CD14-positive monocyte (primary cell): ENCODE measurements at regions not wholly inside any gene's neighbourhood (a gene's known extent, or its start where the extent isn't known, plus 50 kb on each side); places are given as distances from the start of the nearest gene placed in this dataset.
"Not testable (repeated sequence)": the region's sequence is repeated elsewhere in the genome, so short reads cannot be mapped to it uniquely, and the experiment has no call there.

Source experiments
- DNase-seq, 3 donors: peaks; one replicate each; pipeline ENCODE4 v3.0.0-alpha.2; 2011 to 2022
- H2AFZ ChIP-seq: 2 replicates; pipeline ENCODE4 v1.6.0; 2012; ENCODE audit warnings: mild to moderate bottlenecking, low read depth, low read length, inconsistent platforms; ENCODE audit not compliant: insufficient read depth, poor library complexity, severe bottlenecking
- H3K27ac ChIP-seq, 2 donors: 1 replicate in 1 of 2; 2 replicates in 1 of 2; pipeline ENCODE4 v1.5.1; 2012 to 2013; ENCODE audit warnings: low read length in 2 of 2, control low read depth in 1 of 2, inconsistent platforms in 1 of 2, low read depth in 1 of 2, mild to moderate bottlenecking in 1 of 2
- H3K27me3 ChIP-seq, 2 donors: one replicate each; pipeline versions ENCODE4 v1.6.0 to v1.6.1; 2011 to 2013; ENCODE audit warnings: low read length in 2 of 2; ENCODE audit not compliant: control insufficient read depth in 2 of 2, insufficient read depth in 2 of 2
- H3K36me3 ChIP-seq, 2 donors: replicated peaks in 1 of 2; 1 replicate in 1 of 2; 2 replicates in 1 of 2; pipeline versions ENCODE4 v1.5.1 to v1.6.1; 2012 to 2013; ENCODE audit warnings: low read length in 2 of 2, control low read depth in 1 of 2, inconsistent platforms in 1 of 2, mild to moderate bottlenecking in 1 of 2; ENCODE audit not compliant: insufficient read depth in 2 of 2, control insufficient read depth in 1 of 2
- H3K4me1 ChIP-seq, 2 donors: 1 replicate in 1 of 2; 2 replicates in 1 of 2; pipeline versions ENCODE4 v1.5.1 to v1.6.1; 2012 to 2013; ENCODE audit warnings: low read length in 2 of 2, control low read depth in 1 of 2, inconsistent platforms in 1 of 2, mild to moderate bottlenecking in 1 of 2, moderate library complexity in 1 of 2; ENCODE audit not compliant: insufficient read depth in 2 of 2, control insufficient read depth in 1 of 2
- H3K4me2 ChIP-seq: replicated peaks from 2 replicates; pipeline ENCODE3; 2012; ENCODE audit warnings: low read length, moderate library complexity, mild to moderate bottlenecking; ENCODE audit not compliant: poor library complexity, severe bottlenecking; ENCODE audit errors: extremely low read depth
- H3K4me3 ChIP-seq, 3 experiments: fragments of 200-600 bp in 1 of 3; sonication (generic) in 1 of 3; replicated peaks in 1 of 3; 1 replicate in 2 of 3; 2 replicates in 1 of 3; pipeline ENCODE4 v1.5.1; 2011 to 2013; ENCODE audit warnings: low read length in 3 of 3, mild to moderate bottlenecking in 3 of 3, control low read depth in 2 of 3, low read depth in 2 of 3, inconsistent platforms in 1 of 3, moderate library complexity in 1 of 3
- H3K79me2 ChIP-seq: 2 replicates; pipeline ENCODE4 v1.6.0; 2012; ENCODE audit warnings: mild to moderate bottlenecking, control low read depth, inconsistent platforms, low read length, moderate library complexity; ENCODE audit not compliant: insufficient read depth
- H3K9ac ChIP-seq: 2 replicates; pipeline ENCODE4 v1.6.0; 2017; ENCODE audit warnings: low read length, mild to moderate bottlenecking; ENCODE audit not compliant: insufficient read depth, poor library complexity, severe bottlenecking
- H3K9me3 ChIP-seq, 2 donors: replicated peaks in 1 of 2; 1 replicate in 1 of 2; 2 replicates in 1 of 2; pipeline versions ENCODE4 v1.5.1 to v1.6.1; 2012 to 2013; ENCODE audit warnings: low read length in 2 of 2, control low read depth in 1 of 2; ENCODE audit not compliant: control insufficient read depth in 1 of 2, insufficient read depth in 1 of 2
- H4K20me1 ChIP-seq: 2 replicates; pipeline ENCODE4 v1.6.0; 2012; ENCODE audit warnings: mild to moderate bottlenecking, low read length, control low read depth, moderate library complexity; ENCODE audit not compliant: insufficient read depth
- H3K27ac Mint-ChIP-seq, 7 donors: one replicate each; pipeline ENCODE4 v1.8.0; 2020; ENCODE audit warnings: mild to moderate bottlenecking in 7 of 7, mixed read lengths in 7 of 7, moderate library complexity in 6 of 7, inconsistent platforms in 2 of 7
- H3K27me3 Mint-ChIP-seq, 3 donors: one replicate each; pipeline ENCODE4 v1.8.0; 2021 to 2022; ENCODE audit warnings: low read depth in 3 of 3, mild to moderate bottlenecking in 3 of 3, mixed read lengths in 3 of 3, moderate library complexity in 3 of 3, inconsistent platforms in 1 of 3
- H3K36me3 Mint-ChIP-seq, 2 donors: one replicate each; pipeline ENCODE4 v1.8.0; 2020; ENCODE audit warnings: mixed read lengths in 2 of 2, inconsistent platforms in 1 of 2, mild to moderate bottlenecking in 1 of 2
- H3K4me1 Mint-ChIP-seq: one replicate; pipeline ENCODE4 v1.8.0; 2020; ENCODE audit warnings: mild to moderate bottlenecking, mixed read lengths
- H3K4me3 Mint-ChIP-seq, 2 donors: one replicate each; pipeline ENCODE4 v1.8.0; 2020; ENCODE audit warnings: mild to moderate bottlenecking in 2 of 2, mixed read lengths in 2 of 2, moderate library complexity in 1 of 2
- H3K9me3 Mint-ChIP-seq, 7 donors: one replicate each; pipeline ENCODE4 v1.8.0; 2020 to 2022; ENCODE audit warnings: mixed read lengths in 7 of 7, mild to moderate bottlenecking in 6 of 7, moderate library complexity in 6 of 7, inconsistent platforms in 2 of 7
- WGBS: methylation state at CpG from one replicate; pipeline ENCODE4 v1.1.5; 2013; ENCODE audit warnings: missing lambda C conversion rate; ENCODE audit not compliant: insufficient coverage; 5-methylcytosine and 5-hydroxymethylcytosine counted together
- intact Hi-C, 2 donors: fragments of 100-400 bp; cut with micrococcal nuclease; formaldehyde crosslinking; loops; one replicate each; pipeline versions ENCODE4 v1.15.0 to v1.15.1; 2023
- TF ChIP-seq, protein P1 (sequence below): fragments of 200-600 bp; IDR thresholded peaks from one replicate; pipeline ENCODE4 v1.8.0; 2022; ENCODE audit warnings: antibody characterized with exemption, mild to moderate bottlenecking

DNA sequence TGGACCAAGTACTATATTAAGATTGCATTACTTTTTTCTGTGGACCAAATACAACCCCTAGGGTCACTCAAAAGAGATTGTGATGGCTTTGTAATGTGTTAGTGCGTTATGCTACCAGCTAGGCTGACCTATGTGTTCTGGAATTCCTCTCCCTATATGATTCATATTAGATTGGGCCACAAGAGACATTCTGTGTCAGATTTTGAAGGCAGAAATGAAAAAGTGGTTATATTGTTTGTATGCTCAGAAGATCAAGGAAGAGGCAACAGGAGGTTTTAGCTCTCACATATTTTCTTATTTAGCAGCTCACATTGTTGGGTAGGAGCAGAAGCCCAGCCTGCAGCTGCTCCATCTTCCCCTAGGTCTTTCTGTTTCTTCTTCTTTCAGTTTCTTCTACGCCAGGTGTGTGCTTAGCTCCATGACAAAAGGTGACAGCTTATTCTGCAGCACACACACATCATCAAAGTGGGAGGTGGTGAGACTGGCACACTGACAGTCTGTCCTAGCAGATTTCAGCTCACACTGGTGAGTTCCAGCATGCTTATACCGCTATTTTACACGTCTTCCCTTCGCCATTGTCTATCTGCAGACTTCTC is 156.8 kb upstream of the UBE2E3 start:
- Mint-ChIP-seq H3K4me3 (no peak overlapping the region), H3K27me3 (peaks cover 0 to 4% (median 0%) of the 10 kb centered on the region in 3 donors), H3K27ac (no peak overlapping the region), H3K36me3 (no peaks in the 10 kb centered on the region), H3K9me3 (peaks cover 0 to 3% (median 2%) of the 10 kb centered on the region in 7 donors), H3K4me1 (no peaks in the 10 kb centered on the region)
- no peaks in the 10 kb centered on the region for H3K36me3 ChIP-seq
- TF ChIP-seq, protein P1, sequence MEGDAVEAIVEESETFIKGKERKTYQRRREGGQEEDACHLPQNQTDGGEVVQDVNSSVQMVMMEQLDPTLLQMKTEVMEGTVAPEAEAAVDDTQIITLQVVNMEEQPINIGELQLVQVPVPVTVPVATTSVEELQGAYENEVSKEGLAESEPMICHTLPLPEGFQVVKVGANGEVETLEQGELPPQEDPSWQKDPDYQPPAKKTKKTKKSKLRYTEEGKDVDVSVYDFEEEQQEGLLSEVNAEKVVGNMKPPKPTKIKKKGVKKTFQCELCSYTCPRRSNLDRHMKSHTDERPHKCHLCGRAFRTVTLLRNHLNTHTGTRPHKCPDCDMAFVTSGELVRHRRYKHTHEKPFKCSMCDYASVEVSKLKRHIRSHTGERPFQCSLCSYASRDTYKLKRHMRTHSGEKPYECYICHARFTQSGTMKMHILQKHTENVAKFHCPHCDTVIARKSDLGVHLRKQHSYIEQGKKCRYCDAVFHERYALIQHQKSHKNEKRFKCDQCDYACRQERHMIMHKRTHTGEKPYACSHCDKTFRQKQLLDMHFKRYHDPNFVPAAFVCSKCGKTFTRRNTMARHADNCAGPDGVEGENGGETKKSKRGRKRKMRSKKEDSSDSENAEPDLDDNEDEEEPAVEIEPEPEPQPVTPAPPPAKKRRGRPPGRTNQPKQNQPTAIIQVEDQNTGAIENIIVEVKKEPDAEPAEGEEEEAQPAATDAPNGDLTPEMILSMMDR: no peak
- intact Hi-C loops: no loop called here
- H3K9me3 ChIP-seq: no peaks in the 10 kb centered on the region
- H3K4me3 ChIP-seq: no peak overlapping the region
- no peaks in the 10 kb centered on the region for H4K20me1 ChIP-seq
- H3K4me2 ChIP-seq: no peak overlapping the region
- H3K27ac ChIP-seq: no peak overlapping the region
- no peaks in the 10 kb centered on the region for H3K27me3 ChIP-seq
- H3K79me2 ChIP-seq: no peaks in the 10 kb centered on the region
- no peaks in the 10 kb centered on the region for H3K4me1 ChIP-seq
- WGBS: no CpG with 5 or more reads among the region's 5 CpGs
- H3K9ac ChIP-seq: no peak overlapping the region
- DNase-seq: no peak
- H2AFZ ChIP-seq: no peak overlapping the region

GRCh38 chr2:180819106-180819505 is 161.3 kb upstream of the UBE2E3 start:
- no peak overlapping the region for H3K4me2 ChIP-seq
- H3K4me1 ChIP-seq: no peaks in the 10 kb centered on the region
- H3K27ac ChIP-seq: no peak overlapping the region
- no peaks in the 10 kb centered on the region for H3K36me3 ChIP-seq
- no peaks in the 10 kb centered on the region for H4K20me1 ChIP-seq
- no peaks in the 10 kb centered on the region for H3K36me3 Mint-ChIP-seq
- no CpG with 5 or more reads among the region's 2 CpGs for WGBS
- DNase-seq: no peak
- H3K9me3 Mint-ChIP-seq: peaks cover 2 to 6% (median 3%) of the 10 kb centered on the region in 7 donors
- H3K9ac ChIP-seq: no peak overlapping the region
- no peaks in the 10 kb centered on the region for H3K9me3 ChIP-seq
- no peaks in the 10 kb centered on the region for H3K79me2 ChIP-seq
- no peaks in the 10 kb centered on the region for H3K27me3 ChIP-seq
- H3K27me3 Mint-ChIP-seq: peaks cover 0 to 2% (median 0%) of the 10 kb centered on the region in 3 donors
- TF ChIP-seq, protein P1: no peak
- H3K4me3 ChIP-seq: no peak overlapping the region
- no peak overlapping the region for H3K4me3 Mint-ChIP-seq
- intact Hi-C loops: no loop called here
- H2AFZ ChIP-seq: no peak overlapping the region
- peak overlapping the region in 1 of 7 donors; percentile 25 for H3K27ac Mint-ChIP-seq
- H3K4me1 Mint-ChIP-seq: no peaks in the 10 kb centered on the region

- H4K20me1 ChIP-seq, H3K36me3 Mint-ChIP-seq, H3K27me3 ChIP-seq, H3K27me3 Mint-ChIP-seq, H3K4me1 Mint-ChIP-seq, H3K36me3 ChIP-seq, H3K79me2 ChIP-seq, DNase-seq, H3K9me3 Mint-ChIP-seq, intact Hi-C loops, H3K4me2 ChIP-seq, H3K4me3 ChIP-seq, H3K27ac ChIP-seq, H3K9ac ChIP-seq, H3K9me3 ChIP-seq, H3K4me1 ChIP-seq, H3K4me3 Mint-ChIP-seq, H2AFZ ChIP-seq: not testable (repeated sequence)
- H3K27ac Mint-ChIP-seq: peak overlapping the region in 1 of 7 donors; percentile 25
- 100% methylated on average over 5 of the region's 11 CpGs for WGBS
Measured at GRCh38 chr2:180818700-180819099, 161.7 kb upstream of the UBE2E3 start.
